Dendritic cell treated with granulocyte-macrophage colony-stimulating factor and Interleukin-4, amounts not matched to agents 40 ng/mL and 50 ng/mL, for 4 days (primary cell): ENCODE measurements at regions not wholly inside any gene's neighbourhood (a gene's known extent, or its start where the extent isn't known, plus 50 kb on each side); places are given as distances from the start of the nearest gene placed in this dataset.
"Not testable (repeated sequence)": the region's sequence is repeated elsewhere in the genome, so short reads cannot be mapped to it uniquely, and the experiment has no call there.

ENCODE experiments used
- H3K27ac Mint-ChIP-seq: one replicate; pipeline ENCODE4 v1.8.0; 2022; ENCODE audit warnings: mild to moderate bottlenecking, mixed read lengths
- H3K27me3 Mint-ChIP-seq: one replicate; pipeline ENCODE4 v1.8.0; 2022; ENCODE audit warnings: mild to moderate bottlenecking, mixed read lengths
- H3K36me3 Mint-ChIP-seq: one replicate; pipeline ENCODE4 v1.8.0; 2022; ENCODE audit warnings: low read depth, mixed read lengths
- H3K4me1 Mint-ChIP-seq: one replicate; pipeline ENCODE4 v1.8.0; 2022; ENCODE audit warnings: low read depth, mixed read lengths
- H3K4me3 Mint-ChIP-seq: one replicate; pipeline ENCODE4 v1.8.0; 2022; ENCODE audit warnings: mild to moderate bottlenecking, moderate library complexity, mixed read lengths
- H3K9me3 Mint-ChIP-seq: one replicate; pipeline ENCODE4 v1.8.0; 2022; ENCODE audit warnings: mixed read lengths
- intact Hi-C: fragments of 100-400 bp; cut with micrococcal nuclease; formaldehyde crosslinking; loops from one replicate; pipeline ENCODE4 v1.15.0; 2022

GRCh38 chr2:54065411-54065810, 50.0 kb upstream of the ACYP2 start:
- Mint-ChIP-seq H3K27ac (no peak overlapping the region), H3K4me3 (no peak overlapping the region), H3K9me3 (no peaks in the 10 kb centered on the region), H3K4me1 (no peaks in the 10 kb centered on the region), H3K36me3 (no peaks in the 10 kb centered on the region), H3K27me3 (no peaks in the 10 kb centered on the region)
- intact Hi-C loops = no loop called here

- Mint-ChIP-seq H3K4me3 (no peak overlapping the region), H3K36me3 (no peaks in the 10 kb centered on the region), H3K4me1 (no peaks in the 10 kb centered on the region), H3K9me3 (peaks cover 9% of the 10 kb centered on the region), H3K27ac (no peak overlapping the region), H3K27me3 (no peaks in the 10 kb centered on the region)
- intact Hi-C loops = no loop called here
Measured at GRCh38 chr2:54063967-54064535, 51.4 kb upstream of the ACYP2 start.

GRCh38 chr2:54062401-54062800, 53.0 kb upstream of the ACYP2 start:
- Mint-ChIP-seq H3K36me3 (no peaks in the 10 kb centered on the region), H3K4me1 (no peaks in the 10 kb centered on the region), H3K27ac (no peak overlapping the region), H3K27me3 (no peaks in the 10 kb centered on the region), H3K4me3 (no peak overlapping the region), H3K9me3 (peaks cover 17% of the 10 kb centered on the region)
- intact Hi-C loops = no loop called here

GRCh38 chr2:54061272-54061671, 54.1 kb upstream of the ACYP2 start:
- intact Hi-C loops = no loop called here

GRCh38 chr2:54059986-54060385, 55.4 kb upstream of the ACYP2 start:
- no peaks in the 10 kb centered on the region for H3K27me3 Mint-ChIP-seq
- no peak overlapping the region for H3K27ac Mint-ChIP-seq
- H3K9me3 Mint-ChIP-seq = peaks cover 17% of the 10 kb centered on the region
- H3K4me1 Mint-ChIP-seq = no peaks in the 10 kb centered on the region
- H3K4me3 Mint-ChIP-seq = no peak overlapping the region
- no peaks in the 10 kb centered on the region for H3K36me3 Mint-ChIP-seq
- intact Hi-C loops = no loop called here

More at GRCh38 chr2:54061272-54061671, 54.1 kb upstream of the ACYP2 start:
- Mint-ChIP-seq H3K4me1 (no peaks in the 10 kb centered on the region), H3K9me3 (peaks cover 17% of the 10 kb centered on the region), H3K27me3 (no peaks in the 10 kb centered on the region), H3K4me3 (no peak overlapping the region), H3K27ac (no peak overlapping the region), H3K36me3 (no peaks in the 10 kb centered on the region)

- intact Hi-C loops = no loop called here
Measured at GRCh38 chr2:54059504-54059903, 55.9 kb upstream of the ACYP2 start.

GRCh38 chr2:54058449-54058848, 57.0 kb upstream of the ACYP2 start:
- intact Hi-C loops = no loop called here
- peaks cover 6% of the 10 kb centered on the region for H3K4me1 Mint-ChIP-seq
- no peak overlapping the region for H3K4me3 Mint-ChIP-seq
- no peaks in the 10 kb centered on the region for H3K27me3 Mint-ChIP-seq
- peaks cover 17% of the 10 kb centered on the region for H3K9me3 Mint-ChIP-seq
- no peaks in the 10 kb centered on the region for H3K36me3 Mint-ChIP-seq
- no peak overlapping the region for H3K27ac Mint-ChIP-seq

More at GRCh38 chr2:54059504-54059903, 55.9 kb upstream of the ACYP2 start:
- H3K36me3 Mint-ChIP-seq = no peaks in the 10 kb centered on the region
- no peak overlapping the region for H3K27ac Mint-ChIP-seq
- H3K4me3 Mint-ChIP-seq = no peak overlapping the region
- no peaks in the 10 kb centered on the region for H3K27me3 Mint-ChIP-seq
- H3K9me3 Mint-ChIP-seq = peaks cover 17% of the 10 kb centered on the region
- peaks cover 1% of the 10 kb centered on the region for H3K4me1 Mint-ChIP-seq

- Mint-ChIP-seq H3K27me3 (no peaks in the 10 kb centered on the region), H3K36me3 (peaks cover 10% of the 10 kb centered on the region), H3K27ac (peak overlapping the region; percentile 65), H3K4me1 (peaks cover 6% of the 10 kb centered on the region), H3K9me3 (peaks cover 15% of the 10 kb centered on the region), H3K4me3 (no peak overlapping the region)
- intact Hi-C loops = no loop called here
Measured at GRCh38 chr2:54054774-54055173, 60.6 kb upstream of the ACYP2 start.

GRCh38 chr2:54054271-54054670, 61.1 kb upstream of the ACYP2 start:
- intact Hi-C loops = no loop called here
- Mint-ChIP-seq H3K36me3 (peaks cover 10% of the 10 kb centered on the region), H3K4me1 (peaks cover 6% of the 10 kb centered on the region), H3K9me3 (peaks cover 10% of the 10 kb centered on the region), H3K4me3 (no peak overlapping the region), H3K27me3 (no peaks in the 10 kb centered on the region), H3K27ac (peak overlapping the region; percentile 65)

GRCh38 chr2:54053830-54054229, 61.6 kb upstream of the ACYP2 start:
- intact Hi-C loops = no loop called here
- no peaks in the 10 kb centered on the region for H3K27me3 Mint-ChIP-seq
- H3K4me1 Mint-ChIP-seq = peaks cover 6% of the 10 kb centered on the region
- peak overlapping the region; percentile 65 for H3K27ac Mint-ChIP-seq
- peaks cover 10% of the 10 kb centered on the region for H3K36me3 Mint-ChIP-seq
- H3K4me3 Mint-ChIP-seq = no peak overlapping the region
- H3K9me3 Mint-ChIP-seq = peaks cover 6% of the 10 kb centered on the region

- intact Hi-C loops = no loop called here
- peaks cover 10% of the 10 kb centered on the region for H3K36me3 Mint-ChIP-seq
- peak overlapping the region; percentile 65 for H3K27ac Mint-ChIP-seq
- no peaks in the 10 kb centered on the region for H3K9me3 Mint-ChIP-seq
- no peak overlapping the region for H3K4me3 Mint-ChIP-seq
- H3K4me1 Mint-ChIP-seq = peaks cover 6% of the 10 kb centered on the region
- H3K27me3 Mint-ChIP-seq = no peaks in the 10 kb centered on the region
Measured at GRCh38 chr2:54052825-54053718, 62.3 kb upstream of the ACYP2 start.

- peaks cover 6% of the 10 kb centered on the region for H3K4me1 Mint-ChIP-seq
- intact Hi-C loops = no loop called here
- peaks cover 12% of the 10 kb centered on the region for H3K36me3 Mint-ChIP-seq
Measured at GRCh38 chr2:54050445-54050844, 65.0 kb upstream of the ACYP2 start.

GRCh38 chr2:54049365-54049764, 66.0 kb upstream of the ACYP2 start:
- no peak overlapping the region for H3K27ac Mint-ChIP-seq
- H3K4me3 Mint-ChIP-seq = no peak overlapping the region
- H3K36me3 Mint-ChIP-seq = peaks cover 18% of the 10 kb centered on the region
- H3K9me3 Mint-ChIP-seq = peaks cover 9% of the 10 kb centered on the region
- H3K4me1 Mint-ChIP-seq = peaks cover 3% of the 10 kb centered on the region
- H3K27me3 Mint-ChIP-seq = no peaks in the 10 kb centered on the region
- intact Hi-C loops = no loop called here

More at GRCh38 chr2:54050445-54050844, 65.0 kb upstream of the ACYP2 start:
- Mint-ChIP-seq H3K27ac (no peak overlapping the region), H3K4me3 (no peak overlapping the region), H3K9me3 (peaks cover 2% of the 10 kb centered on the region), H3K27me3 (no peaks in the 10 kb centered on the region)

GRCh38 chr2:54048896-54049295, 66.5 kb upstream of the ACYP2 start:
- intact Hi-C loops, H3K27ac Mint-ChIP-seq, H3K27me3 Mint-ChIP-seq, H3K9me3 Mint-ChIP-seq, H3K4me3 Mint-ChIP-seq, H3K4me1 Mint-ChIP-seq: not testable (repeated sequence)
- H3K36me3 Mint-ChIP-seq = peaks cover 18% of the 10 kb centered on the region
